Parathyroid adenoma (tissue), 2 donors: ENCODE measurements at regions not wholly inside any gene's neighbourhood (a gene's known extent, or its start where the extent isn't known, plus 50 kb on each side); places are given as distances from the start of the nearest gene placed in this dataset.

Experiments used
- H2AFZ ChIP-seq: fragments of 300-600 bp; sonication (generic); one replicate; pipeline ENCODE4 v1.7.0; 2017; ENCODE audit warnings: antibody characterized with exemption, mild to moderate bottlenecking
- H3K27ac ChIP-seq: fragments of 300-600 bp; sonication (generic); one replicate; pipeline ENCODE4 v1.7.0; 2017
- H3K27me3 ChIP-seq: fragments of 300-600 bp; sonication (generic); one replicate; pipeline ENCODE4 v1.7.0; 2017; ENCODE audit warnings: low read length; ENCODE audit not compliant: control insufficient read depth, insufficient read depth
- H3K36me3 ChIP-seq: fragments of 300-600 bp; sonication (generic); one replicate; pipeline ENCODE4 v1.7.0; 2017; ENCODE audit warnings: low read length; ENCODE audit not compliant: control insufficient read depth, insufficient read depth
- H3K4me1 ChIP-seq: fragments of 300-600 bp; sonication (generic); one replicate; pipeline ENCODE4 v1.7.0; 2017; ENCODE audit warnings: control low read depth
- H3K4me2 ChIP-seq: fragments of 300-600 bp; sonication (generic); one replicate; pipeline ENCODE4 v1.7.0; 2017; ENCODE audit warnings: low read length
- H3K4me3 ChIP-seq: fragments of 300-600 bp; sonication (generic); one replicate; pipeline ENCODE4 v1.7.0; 2017; ENCODE audit warnings: low read depth, low read length
- H3K79me2 ChIP-seq: fragments of 300-600 bp; sonication (generic); one replicate; pipeline ENCODE4 v1.7.0; 2017; ENCODE audit warnings: control low read depth
- H3K9ac ChIP-seq: fragments of 300-600 bp; sonication (generic); one replicate; pipeline ENCODE4 v1.7.0; 2017; ENCODE audit warnings: mild to moderate bottlenecking
- H3K9me3 ChIP-seq: fragments of 300-600 bp; sonication (generic); one replicate; pipeline ENCODE4 v1.7.0; 2017; ENCODE audit warnings: low read length; ENCODE audit not compliant: control insufficient read depth
- CTCF ChIP-seq: fragments of 300-600 bp; sonication (generic); IDR thresholded peaks from one replicate; pipeline ENCODE4 v1.7.0; 2017; ENCODE audit warnings: antibody characterized with exemption, mild to moderate bottlenecking
- donor health status: primary hyperparathyroidism.

GRCh38 chr18:1993866-1994265, 577.4 kb downstream of the METTL4 start:
- Histone ChIP-seq H3K4me2 (no peak overlapping the region), H3K9ac (no peak overlapping the region), H3K4me1 (no peaks in the 10 kb centered on the region), H3K27ac (no peak overlapping the region), H3K79me2 (no peaks in the 10 kb centered on the region), H3K27me3 (no peaks in the 10 kb centered on the region), H2AFZ (no peak overlapping the region), H3K9me3 (no peaks in the 10 kb centered on the region), H3K36me3 (no peaks in the 10 kb centered on the region), H3K4me3 (no peak overlapping the region)
- TF ChIP-seq CTCF: no peak

GRCh38 chr18:1994471-1994870, 576.8 kb downstream of the METTL4 start:
- no peak overlapping the region for H3K27ac ChIP-seq
- H3K36me3 ChIP-seq: no peaks in the 10 kb centered on the region
- TF ChIP-seq CTCF: no peak
- H3K4me1 ChIP-seq: no peaks in the 10 kb centered on the region
- H2AFZ ChIP-seq: no peak overlapping the region
- no peaks in the 10 kb centered on the region for H3K9me3 ChIP-seq
- H3K27me3 ChIP-seq: no peaks in the 10 kb centered on the region
- no peak overlapping the region for H3K9ac ChIP-seq
- no peak overlapping the region for H3K4me2 ChIP-seq
- H3K79me2 ChIP-seq: no peaks in the 10 kb centered on the region
- H3K4me3 ChIP-seq: no peak overlapping the region

GRCh38 chr18:1995041-1995612, 576.2 kb downstream of the METTL4 start:
- no peak for TF ChIP-seq CTCF

GRCh38 chr18:1998121-1998520, 573.2 kb downstream of the METTL4 start:
- H3K27me3 ChIP-seq: no peaks in the 10 kb centered on the region
- no peaks in the 10 kb centered on the region for H3K4me1 ChIP-seq
- no peak overlapping the region for H2AFZ ChIP-seq
- H3K79me2 ChIP-seq: no peaks in the 10 kb centered on the region
- H3K4me3 ChIP-seq: no peak overlapping the region
- no peaks in the 10 kb centered on the region for H3K9me3 ChIP-seq
- no peak overlapping the region for H3K9ac ChIP-seq
- H3K4me2 ChIP-seq: no peak overlapping the region
- no peak for TF ChIP-seq CTCF
- H3K27ac ChIP-seq: no peak overlapping the region
- no peaks in the 10 kb centered on the region for H3K36me3 ChIP-seq

More at GRCh38 chr18:1995041-1995612, 576.2 kb downstream of the METTL4 start:
- no peak overlapping the region for H2AFZ ChIP-seq
- no peaks in the 10 kb centered on the region for H3K9me3 ChIP-seq
- no peak overlapping the region for H3K27ac ChIP-seq
- H3K27me3 ChIP-seq: no peaks in the 10 kb centered on the region
- H3K4me3 ChIP-seq: no peak overlapping the region
- no peak overlapping the region for H3K9ac ChIP-seq
- no peaks in the 10 kb centered on the region for H3K79me2 ChIP-seq
- H3K36me3 ChIP-seq: no peaks in the 10 kb centered on the region
- no peak overlapping the region for H3K4me2 ChIP-seq
- no peaks in the 10 kb centered on the region for H3K4me1 ChIP-seq

DNA sequence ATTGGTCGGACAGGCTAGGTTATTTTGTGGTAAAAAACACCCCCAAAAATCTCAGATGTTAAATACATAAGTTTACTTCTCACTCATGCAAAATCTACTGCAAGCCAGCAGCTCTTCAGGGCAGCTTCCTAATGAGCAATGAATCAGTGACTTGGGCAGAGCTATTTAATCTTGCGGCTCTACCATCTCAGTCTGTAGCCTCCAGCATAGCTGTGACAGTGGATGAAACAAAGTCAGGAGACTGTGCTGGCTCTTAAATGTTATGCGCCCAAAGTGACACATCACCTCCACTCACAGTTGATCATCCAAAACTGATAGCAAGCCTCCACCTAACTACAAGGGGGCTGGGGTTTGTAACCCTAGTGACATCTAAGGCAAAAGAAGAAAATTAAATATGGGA, 571.9 kb downstream of the METTL4 start:
- Histone ChIP-seq H3K4me3 (no peak overlapping the region), H2AFZ (no peak overlapping the region), H3K4me1 (no peaks in the 10 kb centered on the region), H3K79me2 (no peaks in the 10 kb centered on the region), H3K4me2 (no peak overlapping the region), H3K9me3 (no peaks in the 10 kb centered on the region), H3K27ac (no peak overlapping the region), H3K36me3 (no peaks in the 10 kb centered on the region), H3K9ac (no peak overlapping the region), H3K27me3 (no peaks in the 10 kb centered on the region)
- no peak for TF ChIP-seq CTCF
